Islet precursor cell (in vitro differentiated cells): ENCODE measurements at regions not wholly inside any gene's neighbourhood (a gene's known extent, or its start where the extent isn't known, plus 50 kb on each side); places are given as distances from the start of the nearest gene placed in this dataset.
"Not testable (repeated sequence)": the region's sequence is repeated elsewhere in the genome, so short reads cannot be mapped to it uniquely, and the experiment has no call there.

ENCODE experiments used
- DNase-seq: peaks from one replicate; pipeline ENCODE4 v3.0.0-alpha.2; 2018

DNA sequence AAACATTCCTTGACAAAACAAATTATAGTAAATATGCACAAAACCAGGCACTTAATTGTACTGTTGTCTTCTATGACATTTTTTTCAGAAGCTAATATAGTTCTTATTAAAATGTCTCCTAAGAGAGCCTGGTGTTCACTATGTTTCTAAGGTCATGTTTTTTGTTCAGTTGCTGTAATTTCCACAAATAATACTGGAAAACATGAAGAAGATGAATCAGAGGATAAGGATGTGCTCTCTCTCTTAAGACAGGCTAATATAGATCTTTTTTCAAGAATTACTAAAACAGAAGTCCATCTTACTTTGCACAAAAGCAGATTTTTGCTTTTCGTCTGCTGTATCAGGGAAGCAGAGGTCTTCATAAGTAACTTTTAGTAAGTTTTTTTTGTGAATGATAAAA is 823.0 kb upstream of the NECTIN3 start:
- DNase-seq, result no peak

DNA sequence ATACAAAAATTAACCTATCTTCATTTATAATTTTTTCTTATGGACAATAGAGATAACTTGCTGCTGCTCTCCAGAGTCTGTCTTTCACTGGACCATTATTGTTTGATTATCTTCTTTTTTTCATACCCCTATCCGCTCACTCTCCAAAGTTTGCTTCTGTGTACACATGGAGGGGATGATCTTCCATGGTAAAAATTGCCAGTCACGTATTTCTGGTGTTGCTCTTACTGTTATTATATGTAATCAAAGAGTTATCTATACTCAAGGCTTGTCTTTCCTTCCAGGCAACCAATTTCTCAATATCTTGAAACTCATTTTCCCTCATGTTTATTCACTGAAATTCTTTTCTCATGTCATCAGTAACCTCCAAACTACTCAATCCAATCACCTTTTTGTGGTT is 817.8 kb upstream of the NECTIN3 start:
- DNase-seq, result no peak

DNA sequence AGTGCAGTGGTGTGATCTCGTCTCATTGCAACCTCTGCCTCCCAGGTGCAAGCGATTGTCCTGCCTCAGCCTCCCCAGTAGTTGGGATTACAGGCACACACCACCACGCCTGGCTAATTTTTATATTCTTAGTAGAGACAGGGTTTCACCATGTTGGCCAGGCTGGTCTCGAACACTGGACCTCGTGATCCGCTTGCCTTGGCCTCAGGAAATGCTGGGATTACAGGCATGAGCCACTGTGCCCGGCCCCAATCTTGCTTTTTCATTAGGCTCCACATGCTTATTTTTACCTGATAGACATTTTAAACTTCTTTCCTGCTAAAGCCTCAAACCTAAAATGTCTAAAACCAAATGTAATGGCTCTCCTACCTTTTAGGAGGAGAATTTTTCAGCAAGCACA is 817.0 kb upstream of the NECTIN3 start:
- DNase-seq, result no peak

DNA sequence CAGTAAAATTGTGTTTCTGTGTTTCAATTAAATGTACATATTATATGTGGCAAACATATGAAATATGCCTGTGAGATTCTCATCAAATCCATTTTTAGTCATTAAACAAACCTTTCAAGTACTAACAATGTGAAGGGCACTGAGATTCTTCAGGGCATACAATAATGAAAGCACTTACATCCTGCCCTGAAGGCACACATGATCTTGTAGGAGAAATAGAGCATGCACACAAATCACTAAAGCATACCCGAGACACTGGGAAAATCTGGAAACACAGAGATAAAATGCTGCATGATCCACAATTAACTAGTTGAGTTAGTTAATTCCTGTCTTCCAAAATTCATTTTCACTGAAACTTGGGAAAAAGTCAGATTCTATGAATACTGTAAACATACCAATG is 810.5 kb upstream of the NECTIN3 start:
- DNase-seq, result no peak

DNA sequence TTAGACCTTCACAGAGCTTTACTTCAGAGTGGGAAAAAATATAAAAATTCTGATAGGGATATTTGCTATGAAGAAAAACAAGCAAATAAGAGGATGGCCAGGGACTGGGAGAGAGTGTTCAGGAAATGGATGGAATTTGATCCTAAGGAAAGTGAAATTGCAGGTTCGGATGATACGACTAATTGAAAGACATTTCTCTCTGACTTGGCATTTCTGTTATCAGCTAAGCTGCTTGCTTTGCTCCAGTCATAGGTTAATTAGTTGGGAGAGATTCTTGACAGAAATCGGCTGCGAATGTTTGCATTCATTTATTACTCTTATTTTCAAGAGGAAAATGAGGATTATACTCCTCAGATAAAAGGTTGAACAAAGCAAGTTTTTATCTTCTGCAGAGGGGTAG is 808.7 kb upstream of the NECTIN3 start:
- no peak for DNase-seq

DNA sequence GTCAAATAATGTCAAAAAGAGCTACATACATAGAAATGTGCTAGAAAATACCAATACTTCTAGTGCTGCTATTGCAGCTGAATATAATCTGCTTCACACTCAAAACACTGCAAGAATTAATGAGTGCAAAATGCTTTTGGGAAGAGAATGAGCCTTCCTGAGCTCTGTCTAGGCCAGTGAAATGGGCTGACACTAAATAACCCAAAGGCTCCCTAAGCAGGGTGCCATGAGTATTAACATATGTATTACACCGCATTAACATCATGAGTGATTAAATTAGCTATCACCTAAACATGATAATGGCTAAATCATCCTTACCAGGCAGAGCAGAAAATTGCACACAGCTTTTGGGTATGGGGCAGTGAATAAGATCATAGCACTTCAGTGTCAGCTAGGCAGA is 806.3 kb upstream of the NECTIN3 start:
- DNase-seq, result no peak

DNA sequence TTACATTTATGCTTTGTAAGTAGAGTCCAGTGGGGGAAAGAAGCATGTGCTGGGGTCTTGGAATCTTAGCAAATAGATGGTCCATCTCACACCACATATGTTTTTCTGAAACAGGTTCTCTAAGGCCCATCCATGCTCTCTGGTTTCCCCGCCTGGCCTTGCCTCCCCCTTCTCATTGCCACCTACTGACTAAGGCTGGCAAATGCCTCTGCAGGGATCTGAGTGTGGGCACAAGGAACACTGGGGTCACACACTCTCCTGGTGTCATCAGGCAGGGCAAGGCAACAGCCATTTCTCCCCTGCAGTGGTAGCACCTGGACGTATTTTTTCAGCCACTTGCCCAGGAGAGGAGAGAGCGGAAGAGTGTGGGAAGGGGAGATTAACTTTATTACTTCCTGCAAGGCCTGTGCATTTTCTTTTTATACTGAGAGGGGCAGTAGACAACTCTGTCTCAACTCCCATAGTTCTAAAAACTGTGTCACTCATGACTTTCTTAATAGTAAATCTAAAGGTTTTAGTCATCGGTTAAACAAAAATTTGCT is 804.2 kb upstream of the NECTIN3 start:
- no peak for DNase-seq

DNA sequence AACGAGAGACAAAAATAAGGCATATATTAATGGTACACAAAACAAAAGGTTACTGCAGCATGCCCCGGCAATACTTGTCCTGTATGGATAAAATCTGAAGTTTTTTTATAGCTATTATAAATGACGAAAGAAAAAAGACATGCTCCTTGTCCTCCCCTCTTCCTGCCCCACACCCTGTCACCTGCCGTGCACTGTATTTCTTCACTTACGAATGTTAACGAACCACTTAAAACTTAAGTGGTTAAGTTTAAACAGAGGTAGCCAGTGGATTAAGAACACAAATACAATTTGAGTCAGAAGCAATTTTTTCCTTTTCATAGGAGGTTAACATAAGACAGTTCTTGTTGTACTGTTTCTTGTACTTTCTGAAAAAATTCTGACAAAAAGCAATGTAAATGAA is 799.1 kb upstream of the NECTIN3 start:
- DNase-seq, result no peak

DNA sequence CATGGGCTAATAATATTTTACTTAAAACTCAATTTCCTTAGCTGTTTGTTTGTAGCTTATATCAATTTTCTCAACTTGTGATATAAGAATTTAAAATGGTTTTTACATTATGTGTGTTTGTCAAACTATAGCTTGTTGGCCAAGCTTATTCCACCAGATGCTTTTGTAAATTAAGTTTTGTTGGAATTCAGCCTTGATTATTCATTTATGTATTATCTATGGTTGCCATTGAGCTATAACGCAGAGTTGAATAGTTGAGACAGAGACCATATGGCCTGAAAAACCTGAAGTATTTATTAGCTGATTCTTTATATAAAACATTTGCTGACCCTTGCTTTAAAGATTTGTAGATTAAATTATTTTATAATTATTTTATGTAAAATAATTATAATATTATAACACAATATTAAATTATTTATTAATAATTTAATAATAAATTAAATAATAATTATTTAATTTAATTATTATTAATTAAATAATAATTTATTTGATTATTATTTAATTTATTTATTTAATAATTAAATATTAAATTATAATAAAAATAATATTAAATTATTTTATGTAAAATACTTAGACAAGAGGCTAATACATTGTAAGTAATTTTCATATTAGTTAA is 779.6 kb upstream of the NECTIN3 start:
- no peak for DNase-seq

DNA sequence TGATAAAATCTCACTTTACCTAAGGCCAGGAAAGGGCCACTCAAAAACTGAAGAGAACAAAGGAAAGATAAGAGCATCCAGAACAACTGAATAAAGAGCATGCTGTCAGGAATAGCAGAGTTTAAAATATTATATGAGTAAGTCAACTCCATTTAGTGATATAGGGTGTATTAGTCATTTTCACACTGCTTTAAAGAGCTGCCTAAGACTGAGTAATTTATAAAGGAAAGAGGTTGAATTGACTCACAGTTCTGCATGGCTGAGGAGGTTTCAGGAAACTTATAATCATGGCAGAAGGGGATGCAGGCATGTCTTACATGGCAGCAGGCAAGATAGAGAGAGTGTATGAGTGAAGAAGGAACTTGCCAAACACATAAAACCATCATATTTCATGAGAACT is 778.0 kb upstream of the NECTIN3 start:
- DNase-seq, result no peak

DNA sequence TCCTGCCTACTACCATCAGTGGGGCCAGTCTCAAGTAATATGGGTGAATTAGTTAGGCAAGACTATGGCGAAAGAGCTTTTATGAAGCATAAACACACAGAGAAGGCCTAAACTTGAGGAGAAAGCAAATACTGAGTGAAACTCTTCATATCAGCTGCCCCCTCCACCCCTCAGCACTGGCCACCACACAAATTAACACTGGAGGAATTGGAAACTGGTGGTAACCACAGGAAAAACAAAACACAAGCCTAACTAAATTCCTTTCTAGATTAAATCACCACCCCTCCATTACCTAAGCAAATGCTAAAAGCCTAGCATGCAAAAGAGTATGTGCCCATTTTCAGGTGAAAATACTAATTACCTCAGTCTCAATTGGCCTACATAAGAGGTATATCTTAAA is 774.7 kb upstream of the NECTIN3 start:
- no peak for DNase-seq

DNA sequence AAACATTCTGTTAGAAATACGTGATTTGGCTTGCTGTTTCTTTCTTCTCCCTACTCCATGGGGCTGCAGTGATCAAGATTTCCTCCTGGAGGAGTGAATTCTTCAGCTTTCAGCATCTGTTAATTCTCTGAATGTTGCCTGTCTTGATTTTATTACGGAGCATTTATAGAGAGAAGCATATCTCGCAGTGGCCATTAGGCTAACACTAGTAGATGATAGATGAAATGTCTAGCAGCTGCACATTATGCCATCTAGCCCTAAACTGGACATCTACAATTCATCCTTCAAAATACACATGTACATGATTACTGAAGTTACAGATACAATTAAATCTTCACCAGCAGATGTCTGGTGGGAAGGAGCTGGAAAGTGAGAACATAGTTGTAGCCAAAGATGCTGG is 769.8 kb upstream of the NECTIN3 start:
- no peak for DNase-seq

DNA sequence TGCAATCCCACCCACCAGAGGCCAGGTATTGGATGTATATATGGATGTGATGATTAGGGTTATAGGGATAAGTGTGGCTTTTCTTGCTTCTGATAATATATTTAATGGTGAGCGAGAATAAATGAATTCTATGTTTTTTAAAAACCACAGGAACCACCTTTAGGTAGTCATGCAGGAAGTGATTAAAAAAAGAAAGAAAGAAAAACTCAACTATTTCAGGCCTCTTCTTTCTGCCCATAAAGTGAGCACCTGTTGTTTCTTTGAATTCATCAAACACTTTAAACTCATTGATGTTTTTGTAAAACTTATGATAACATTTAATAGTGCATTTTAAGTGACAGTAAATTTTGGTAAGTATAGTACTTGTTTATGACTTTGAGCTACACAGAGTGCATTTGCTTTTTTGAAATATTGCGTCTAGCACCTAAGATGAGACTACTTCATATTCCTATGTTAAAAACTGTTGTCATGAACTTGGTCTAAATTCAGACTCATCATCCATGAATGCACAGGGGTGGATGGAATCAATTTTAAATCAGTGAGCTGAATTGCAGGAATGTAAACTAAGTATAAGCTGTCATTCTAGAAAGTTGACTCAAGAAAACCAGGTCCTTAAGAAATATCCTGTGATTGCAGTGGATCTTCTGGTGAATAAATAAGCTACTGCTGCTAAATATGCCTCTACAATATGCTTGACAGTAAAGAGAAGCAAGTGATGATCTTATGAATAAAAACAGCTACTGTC is 764.4 kb upstream of the NECTIN3 start:
- DNase-seq, result no peak

DNA sequence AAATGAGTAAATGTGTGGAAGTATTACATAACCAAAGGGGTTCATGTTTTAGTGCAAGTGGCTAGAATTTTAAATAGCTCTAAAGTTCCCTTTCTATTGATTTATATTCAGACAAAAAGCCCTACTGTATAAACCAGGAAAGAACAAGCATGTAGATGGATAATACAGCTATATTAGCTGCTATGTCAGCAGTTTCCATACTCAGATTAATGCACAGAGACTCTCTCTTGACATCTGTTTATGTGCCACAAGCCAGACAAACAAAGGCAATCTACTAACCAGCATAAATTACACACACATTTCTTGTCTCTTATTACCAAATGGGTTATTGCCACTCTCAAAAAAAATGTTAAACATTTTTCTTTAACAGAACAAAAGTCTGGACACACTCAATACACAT is 760.1 kb upstream of the NECTIN3 start:
- no peak for DNase-seq

DNA sequence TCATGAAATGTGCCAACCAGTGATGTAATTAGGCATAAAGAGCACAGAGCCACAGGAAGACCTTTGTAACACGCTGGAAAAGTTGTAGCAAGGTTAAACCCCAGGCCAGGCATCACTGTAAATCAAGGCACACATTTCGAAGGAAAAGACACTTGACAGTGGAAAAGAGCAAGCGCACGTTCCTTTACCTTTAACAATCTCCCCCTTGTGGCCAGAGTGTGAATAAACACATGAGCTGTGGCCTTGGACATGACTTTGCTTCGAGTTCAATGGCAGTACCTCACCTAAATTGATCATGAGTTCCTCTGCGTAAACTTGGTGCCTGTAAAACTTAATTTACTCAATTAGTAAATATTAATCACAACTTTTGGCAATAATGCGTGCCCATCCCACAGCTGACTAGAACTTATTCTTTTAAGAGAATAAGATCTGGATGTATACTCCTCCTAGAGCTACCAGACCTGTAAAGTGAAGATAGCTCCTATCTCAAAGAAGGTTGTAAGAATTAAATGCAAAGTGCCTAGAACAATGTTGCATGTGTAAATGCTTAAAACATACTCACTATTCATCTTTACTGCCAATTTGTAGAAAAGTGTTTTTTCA is 757.0 kb upstream of the NECTIN3 start:
- DNase-seq, result peak; percentile 81

DNA sequence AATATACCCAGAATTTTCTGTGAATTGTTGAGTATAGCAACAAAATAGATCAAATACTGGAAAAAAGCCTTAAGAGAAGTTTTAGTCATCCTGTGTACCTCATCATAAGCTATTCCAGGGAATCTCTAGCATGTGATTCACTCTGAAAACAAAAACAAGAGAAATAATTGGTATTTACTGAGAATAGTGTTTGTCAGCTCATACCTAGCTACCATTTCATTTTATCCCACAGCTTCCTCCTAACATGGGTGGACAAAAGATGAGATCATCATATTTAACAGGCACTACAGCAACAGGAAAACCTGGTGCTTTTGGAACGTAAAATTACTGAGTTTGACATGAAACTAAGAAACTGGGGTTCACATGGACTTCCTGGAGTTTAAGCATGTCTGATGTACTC is 753.5 kb upstream of the NECTIN3 start:
- DNase-seq, result no peak

DNA sequence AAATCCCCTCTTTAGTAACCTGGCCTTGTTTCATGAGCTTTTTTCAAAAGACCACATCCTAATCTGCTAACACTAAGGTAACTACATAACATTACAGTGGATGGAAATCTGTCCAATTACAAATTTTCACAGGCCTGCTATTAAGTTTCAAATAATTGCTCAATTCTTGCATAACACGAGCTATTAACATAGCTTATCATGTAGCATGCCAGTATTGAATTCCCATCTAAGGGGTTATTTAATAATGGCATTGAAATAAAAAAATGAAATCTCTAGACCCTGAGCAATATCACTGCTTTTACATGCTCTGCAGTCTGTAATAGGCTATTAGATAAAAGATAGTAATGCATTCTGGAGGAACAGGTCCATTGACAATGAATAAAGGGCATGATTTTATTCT is 748.3 kb upstream of the NECTIN3 start:
- DNase-seq, result no peak

DNA sequence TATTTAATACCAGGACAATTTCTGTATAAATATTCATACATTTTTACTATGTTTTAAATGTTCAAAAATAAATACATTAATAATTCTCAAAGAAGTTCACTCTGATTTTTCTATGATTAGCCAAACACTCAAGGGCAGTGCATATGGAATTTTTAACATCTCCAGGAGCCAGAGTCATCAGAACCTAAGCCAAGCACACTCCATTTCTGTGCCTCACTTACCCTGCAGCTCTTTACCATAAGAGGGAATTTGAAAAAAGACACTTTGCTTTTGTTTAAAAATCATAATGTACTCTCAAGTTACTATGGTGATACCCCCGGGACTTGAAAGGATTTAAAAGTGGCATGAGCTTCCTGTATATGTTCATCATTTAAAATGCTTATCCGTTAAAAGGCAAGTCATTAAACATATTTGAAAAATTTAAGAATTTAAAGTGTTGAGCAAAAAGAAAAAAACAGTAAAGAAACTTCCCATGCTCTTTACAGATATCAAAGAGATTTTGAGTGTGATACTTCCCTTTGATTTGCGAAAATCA is 747.4 kb upstream of the NECTIN3 start:
- DNase-seq, result no peak

DNA sequence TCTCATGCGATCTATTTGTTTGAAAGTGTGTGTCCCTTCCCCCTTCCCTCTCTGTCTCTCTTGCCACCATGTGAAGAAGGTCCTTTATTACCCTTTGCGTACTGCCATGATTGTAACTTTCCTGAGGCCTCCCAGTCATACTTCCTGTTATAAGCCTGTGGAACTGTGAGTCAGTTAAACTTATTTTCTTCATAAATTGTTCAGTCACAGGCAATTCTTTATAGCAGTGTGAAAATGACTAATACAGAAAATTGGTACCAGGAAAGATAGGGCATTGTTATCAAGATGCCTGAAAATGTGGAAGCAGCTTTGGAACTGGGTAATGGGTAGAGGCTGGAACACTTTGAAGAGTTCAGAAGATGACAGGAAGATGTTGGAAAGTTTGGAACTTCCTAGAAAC is 743.7 kb upstream of the NECTIN3 start:
- DNase-seq, result no peak

DNA sequence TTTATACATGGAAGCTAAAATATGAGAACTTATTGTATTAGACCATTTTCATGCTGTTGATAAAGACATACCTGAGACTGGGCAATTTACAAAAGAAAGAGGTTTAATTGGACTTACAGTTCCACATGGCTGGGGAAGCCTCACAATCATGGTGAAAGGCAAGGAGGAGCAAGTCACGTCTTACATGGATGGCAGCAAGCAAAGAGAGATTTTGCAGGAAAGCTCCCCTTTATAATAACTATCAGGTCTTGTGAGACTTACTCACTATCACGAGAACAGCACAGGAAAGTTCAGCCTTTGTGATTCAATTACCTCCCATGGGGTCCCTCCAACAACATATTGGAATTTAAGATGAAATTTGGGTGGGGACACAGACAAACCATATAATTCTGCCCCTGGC is 740.1 kb upstream of the NECTIN3 start:
- not testable (repeated sequence) for DNase-seq

DNA sequence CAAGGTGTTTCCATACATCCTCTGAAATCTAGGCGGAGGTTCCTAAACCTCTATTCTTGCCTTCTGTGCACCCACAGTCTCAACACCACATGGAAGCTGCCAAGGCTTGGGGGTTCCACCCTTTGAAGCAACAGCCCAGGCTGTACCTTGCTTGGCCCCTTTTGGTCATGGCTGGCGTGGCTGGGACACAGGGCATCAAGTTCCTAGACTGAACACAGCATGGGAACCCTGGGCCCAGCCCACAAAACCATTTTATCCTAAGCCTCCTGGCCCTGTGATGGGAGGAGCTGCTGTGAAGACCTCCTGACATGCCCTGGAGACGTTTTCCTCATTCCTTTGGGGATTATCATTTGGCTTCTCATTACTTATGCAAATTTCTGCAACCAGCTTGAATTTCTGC is 739.0 kb upstream of the NECTIN3 start:
- no peak for DNase-seq

DNA sequence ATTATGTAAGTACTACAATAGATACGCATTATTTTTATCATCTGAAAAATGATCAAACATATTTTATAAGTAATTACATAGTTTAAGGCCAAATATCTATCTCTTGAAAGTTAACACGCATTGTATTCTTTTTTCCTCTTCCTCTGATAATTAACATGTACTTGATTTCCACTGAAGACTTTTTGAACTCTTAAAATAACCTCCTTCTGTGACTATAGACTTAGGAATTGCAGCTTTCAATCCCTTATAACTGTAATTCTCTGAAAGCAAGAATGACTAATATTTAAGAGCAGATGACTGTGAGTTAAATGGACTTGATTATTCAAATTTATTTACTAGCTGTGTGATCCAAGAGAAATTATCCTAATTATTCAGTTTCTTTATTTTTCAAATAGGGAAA is 730.6 kb upstream of the NECTIN3 start:
- no peak for DNase-seq

DNA sequence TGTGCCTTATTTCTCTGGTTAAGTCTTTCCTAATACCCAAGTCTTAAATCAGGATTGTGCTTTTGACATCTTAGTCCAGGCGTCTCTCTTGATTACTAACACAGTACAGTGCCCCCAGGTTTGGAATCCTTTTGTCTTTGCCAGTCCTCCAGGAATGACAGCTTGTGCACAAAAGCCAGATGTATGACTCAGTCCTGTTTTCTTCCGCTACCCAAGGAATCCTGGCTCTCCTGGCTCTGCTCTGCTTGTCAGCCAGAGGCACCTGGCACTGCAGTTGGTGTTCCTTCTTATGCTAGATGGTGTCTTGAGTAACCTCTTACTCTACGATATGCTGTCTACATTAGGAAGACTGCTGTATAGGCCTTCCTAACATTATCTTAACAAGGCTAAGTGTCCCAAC is 728.2 kb upstream of the NECTIN3 start:
- DNase-seq, result peak; percentile 90

DNA sequence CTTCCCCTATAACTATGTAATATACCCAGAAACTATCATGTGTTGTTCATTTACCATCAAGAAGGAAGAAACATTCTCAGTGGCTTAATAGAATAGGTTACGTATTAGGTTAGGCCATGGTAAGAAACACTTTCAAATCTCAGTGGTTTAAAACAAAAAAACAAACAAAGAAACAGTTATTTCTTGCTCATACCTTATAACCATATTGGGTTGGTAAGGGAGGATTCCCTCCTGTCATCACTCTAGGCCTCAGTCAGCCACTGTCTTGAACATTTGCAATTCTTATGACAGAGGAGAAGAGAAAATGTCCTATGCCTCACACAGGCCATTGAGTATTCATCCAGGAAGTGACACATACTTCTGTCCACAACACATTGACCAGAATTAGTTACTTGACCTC is 727.7 kb upstream of the NECTIN3 start:
- DNase-seq, result no peak
